T-helper 2 cell treated with Interferon-gamma antibody and Interleukin-4, amounts not matched to agents 5 μg/mL and 100 μg/mL, for 36 hours (primary cell): ENCODE measurements at regions not wholly inside any gene's neighbourhood (a gene's known extent, or its start where the extent isn't known, plus 50 kb on each side); places are given as distances from the start of the nearest gene placed in this dataset.
A peak's percentile ranks its signal among the peaks of the same experiment; 100 is the strongest.
"Not testable (repeated sequence)": the region's sequence is repeated elsewhere in the genome, so short reads cannot be mapped to it uniquely, and the experiment has no call there.

Experiments
- DNase-seq: peaks from one replicate; pipeline ENCODE4 v3.0.0; 2021; ENCODE audit warnings: low spot score
- H3K27ac Mint-ChIP-seq: one replicate; pipeline ENCODE4 v1.8.0; 2021; ENCODE audit warnings: mild to moderate bottlenecking, mixed read lengths
- H3K27me3 Mint-ChIP-seq: one replicate; pipeline ENCODE4 v1.8.0; 2021; ENCODE audit warnings: low read depth, mixed read lengths
- H3K36me3 Mint-ChIP-seq: one replicate; pipeline ENCODE4 v1.8.0; 2021; ENCODE audit warnings: low read depth, mixed read lengths
- H3K4me1 Mint-ChIP-seq: one replicate; pipeline ENCODE4 v1.8.0; 2021; ENCODE audit warnings: low read depth, mixed read lengths
- H3K4me3 Mint-ChIP-seq: one replicate; pipeline ENCODE4 v1.8.0; 2022; ENCODE audit warnings: mild to moderate bottlenecking, moderate library complexity, mixed read lengths
- H3K9me3 Mint-ChIP-seq: one replicate; pipeline ENCODE4 v1.8.0; 2021; ENCODE audit warnings: mixed read lengths

DNA sequence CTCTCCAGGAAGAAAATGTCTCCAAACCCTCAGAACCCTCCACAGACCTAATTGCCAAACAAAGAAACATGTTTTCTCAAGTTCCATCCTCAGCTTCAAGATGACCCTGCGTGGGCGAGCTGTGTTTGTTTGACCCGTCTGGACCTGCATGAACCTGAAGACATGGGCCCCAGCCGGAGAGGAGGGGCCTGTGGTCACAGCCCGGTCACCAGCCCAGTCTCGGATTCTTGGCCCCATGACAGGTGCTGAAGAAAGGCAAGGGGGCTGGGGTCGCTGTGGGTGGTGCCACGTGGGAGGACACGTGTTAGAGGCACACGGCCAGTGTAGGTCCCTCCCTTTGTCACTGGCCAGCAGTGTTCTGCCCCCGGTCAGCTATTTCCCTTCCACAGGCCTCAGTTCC, 118.1 kb upstream of the FOXD4L5 start:
- H3K27me3 Mint-ChIP-seq, H3K27ac Mint-ChIP-seq, DNase-seq, H3K36me3 Mint-ChIP-seq, H3K4me3 Mint-ChIP-seq, H3K4me1 Mint-ChIP-seq: not testable (repeated sequence)
- H3K9me3 Mint-ChIP-seq: peaks cover 33% of the 10 kb centered on the region

GRCh38 chr9:65402206-65402870, 117.3 kb upstream of the FOXD4L5 start:
- not testable (repeated sequence) for H3K27me3 Mint-ChIP-seq, H3K4me1 Mint-ChIP-seq, H3K27ac Mint-ChIP-seq, DNase-seq, H3K4me3 Mint-ChIP-seq, H3K36me3 Mint-ChIP-seq
- peaks cover 31% of the 10 kb centered on the region for H3K9me3 Mint-ChIP-seq

GRCh38 chr9:65401456-65402045, 116.5 kb upstream of the FOXD4L5 start:
- DNase-seq, H3K27me3 Mint-ChIP-seq, H3K4me1 Mint-ChIP-seq, H3K27ac Mint-ChIP-seq, H3K36me3 Mint-ChIP-seq, H3K4me3 Mint-ChIP-seq: not testable (repeated sequence)
- H3K9me3 Mint-ChIP-seq: peaks cover 35% of the 10 kb centered on the region

DNA sequence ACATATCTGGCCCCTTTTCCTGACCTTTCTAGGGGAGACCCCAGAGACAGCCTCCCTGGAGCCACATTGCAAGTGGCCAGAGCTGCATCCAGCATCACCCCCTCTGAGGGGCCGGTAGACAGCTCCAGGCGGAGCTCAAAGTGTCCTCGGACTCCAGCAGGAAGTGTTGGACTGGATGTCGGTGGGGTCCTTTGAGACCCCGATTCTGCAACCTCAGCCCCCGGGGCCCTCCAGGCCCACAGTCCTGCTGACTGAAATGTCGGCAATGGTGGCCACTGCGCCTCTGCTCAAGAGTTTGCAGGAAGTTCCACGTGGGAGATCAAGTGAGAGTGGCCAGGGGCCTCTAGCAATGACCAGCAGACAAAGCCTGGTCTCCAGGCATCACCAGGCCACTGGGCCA, 115.9 kb upstream of the FOXD4L5 start:
- Mint-ChIP-seq H3K4me1 (no peaks in the 10 kb centered on the region), H3K4me3 (no peak overlapping the region), H3K27ac (no peak overlapping the region), H3K36me3 (no peaks in the 10 kb centered on the region), H3K9me3 (peaks cover 37% of the 10 kb centered on the region), H3K27me3 (no peaks in the 10 kb centered on the region)
- no peak for DNase-seq

DNA sequence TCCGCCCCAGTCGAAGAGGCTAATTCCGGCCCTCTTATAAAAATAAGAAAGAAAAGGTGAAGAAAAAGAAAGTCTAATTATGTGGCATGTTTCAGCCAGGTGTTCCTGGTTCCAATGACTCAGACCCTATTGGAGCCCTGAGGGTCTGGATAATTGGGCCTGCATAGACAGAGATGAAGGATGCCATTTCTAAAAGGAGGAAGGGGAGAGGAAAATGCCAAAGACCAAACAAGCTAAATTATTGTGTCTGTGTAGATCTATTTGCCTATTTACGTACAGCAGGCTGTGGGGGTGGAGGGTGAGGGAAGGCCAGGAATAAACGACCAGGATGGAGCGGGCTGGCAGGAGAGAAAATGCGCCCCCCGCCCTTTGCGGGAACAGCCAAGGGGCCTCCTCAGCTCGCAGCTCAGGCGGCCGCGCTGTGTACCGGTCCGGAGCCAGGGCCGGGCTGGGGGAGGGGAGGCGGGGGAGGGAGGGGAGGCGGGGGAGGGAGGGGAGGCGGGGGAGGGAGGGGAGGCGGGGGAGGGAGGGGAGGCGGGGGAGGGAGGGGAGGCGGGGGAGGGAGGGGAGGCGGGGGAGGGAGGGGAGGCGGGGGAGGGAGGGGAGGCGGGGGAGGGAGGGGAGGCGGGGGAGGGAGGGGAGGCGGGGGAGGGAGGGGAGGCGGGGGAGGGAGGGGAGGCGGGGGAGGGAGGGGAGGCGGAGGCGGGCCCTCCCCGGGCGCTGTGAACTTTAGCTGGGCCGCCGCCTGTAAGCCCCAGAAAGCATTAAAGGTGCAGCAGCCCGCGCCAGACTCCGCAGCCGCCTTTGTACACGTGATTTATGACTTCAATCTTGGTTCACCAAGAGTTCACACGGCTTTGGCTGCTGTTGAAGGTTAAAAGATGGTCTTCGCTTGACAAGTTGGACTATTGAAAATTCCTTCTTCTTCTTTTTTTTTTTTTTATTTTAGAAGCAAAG, 113.0 kb upstream of the FOXD4L5 start:
- not testable (repeated sequence) for H3K4me1 Mint-ChIP-seq, H3K36me3 Mint-ChIP-seq, H3K4me3 Mint-ChIP-seq, H3K27me3 Mint-ChIP-seq, DNase-seq, H3K27ac Mint-ChIP-seq
- peaks cover 36% of the 10 kb centered on the region for H3K9me3 Mint-ChIP-seq

DNA sequence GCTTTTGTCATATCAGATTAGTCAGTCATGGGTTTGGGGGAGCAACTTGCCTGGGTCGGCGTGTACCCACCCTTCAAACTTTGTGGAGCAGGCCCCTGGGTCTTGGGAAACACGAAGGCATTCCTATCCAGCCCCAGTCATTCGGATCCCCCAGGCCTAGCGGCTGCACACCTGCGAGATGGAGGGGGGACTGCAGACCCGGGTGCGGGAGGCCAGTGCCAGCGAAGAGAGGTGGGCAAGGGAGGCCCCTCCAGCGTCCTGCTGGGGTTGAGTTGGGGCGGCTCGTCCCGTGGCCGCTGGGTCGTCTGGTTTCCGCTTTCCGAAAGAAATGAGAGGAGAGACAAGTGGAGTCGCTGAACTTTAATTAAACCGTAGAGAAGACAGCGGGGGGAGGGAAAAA, 112.2 kb upstream of the FOXD4L5 start:
- H3K36me3 Mint-ChIP-seq, H3K4me1 Mint-ChIP-seq, H3K27ac Mint-ChIP-seq, DNase-seq, H3K27me3 Mint-ChIP-seq, H3K4me3 Mint-ChIP-seq: not testable (repeated sequence)
- H3K9me3 Mint-ChIP-seq: peaks cover 33% of the 10 kb centered on the region

GRCh38 chr9:65396601-65397000, 111.6 kb upstream of the FOXD4L5 start:
- H3K36me3 Mint-ChIP-seq, H3K27ac Mint-ChIP-seq, H3K4me1 Mint-ChIP-seq, DNase-seq, H3K27me3 Mint-ChIP-seq, H3K4me3 Mint-ChIP-seq: not testable (repeated sequence)
- H3K9me3 Mint-ChIP-seq: peaks cover 33% of the 10 kb centered on the region

DNA sequence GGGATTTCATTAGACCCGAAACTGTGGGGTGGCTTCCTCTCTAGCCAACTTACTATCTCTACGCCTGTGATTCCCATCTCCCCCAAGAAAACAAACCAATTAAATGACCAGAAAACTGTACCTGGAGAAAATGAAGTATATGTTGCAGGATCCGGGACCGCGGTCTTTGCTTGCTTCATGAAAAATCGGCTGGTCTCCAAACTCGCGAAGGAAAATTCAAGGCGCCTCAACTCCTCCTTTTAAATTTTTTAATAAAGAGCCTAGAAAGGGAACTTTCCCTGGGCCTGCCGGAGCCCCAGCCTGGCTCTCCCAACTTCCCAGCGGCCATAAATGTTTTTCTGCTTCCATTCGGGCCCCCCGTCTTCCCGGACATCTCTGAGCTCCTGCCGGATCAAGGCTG, 110.8 kb upstream of the FOXD4L5 start:
- DNase-seq, H3K27ac Mint-ChIP-seq, H3K4me3 Mint-ChIP-seq: not testable (repeated sequence)

DNA sequence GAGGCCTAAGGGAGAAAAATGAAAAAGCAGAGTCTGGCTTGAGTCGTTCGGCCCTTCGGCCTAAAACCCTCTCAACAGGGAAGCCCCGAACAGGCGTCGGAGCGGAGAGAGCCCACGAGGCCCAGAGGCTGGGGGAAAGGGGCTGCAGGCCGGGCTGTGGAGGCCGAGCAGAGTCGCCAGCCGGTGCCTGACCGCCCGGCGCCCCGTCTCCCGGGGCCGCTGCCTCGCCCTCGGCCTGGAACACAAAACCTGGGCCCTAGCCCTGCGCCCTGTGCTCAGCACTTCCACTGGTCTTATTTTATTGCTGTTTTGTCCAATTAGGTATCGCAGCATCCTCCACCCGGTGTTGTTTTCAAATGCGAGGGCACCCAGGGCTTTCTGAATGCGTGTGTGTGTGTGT, 110.1 kb upstream of the FOXD4L5 start:
- H3K27me3 Mint-ChIP-seq, H3K4me3 Mint-ChIP-seq, H3K27ac Mint-ChIP-seq, DNase-seq, H3K36me3 Mint-ChIP-seq, H3K4me1 Mint-ChIP-seq: not testable (repeated sequence)
- H3K9me3 Mint-ChIP-seq: peaks cover 32% of the 10 kb centered on the region

More for the DNA sequence above, 110.8 kb upstream of the FOXD4L5 start:
- not testable (repeated sequence) for H3K27me3 Mint-ChIP-seq, H3K36me3 Mint-ChIP-seq, H3K4me1 Mint-ChIP-seq
- peaks cover 37% of the 10 kb centered on the region for H3K9me3 Mint-ChIP-seq

DNA sequence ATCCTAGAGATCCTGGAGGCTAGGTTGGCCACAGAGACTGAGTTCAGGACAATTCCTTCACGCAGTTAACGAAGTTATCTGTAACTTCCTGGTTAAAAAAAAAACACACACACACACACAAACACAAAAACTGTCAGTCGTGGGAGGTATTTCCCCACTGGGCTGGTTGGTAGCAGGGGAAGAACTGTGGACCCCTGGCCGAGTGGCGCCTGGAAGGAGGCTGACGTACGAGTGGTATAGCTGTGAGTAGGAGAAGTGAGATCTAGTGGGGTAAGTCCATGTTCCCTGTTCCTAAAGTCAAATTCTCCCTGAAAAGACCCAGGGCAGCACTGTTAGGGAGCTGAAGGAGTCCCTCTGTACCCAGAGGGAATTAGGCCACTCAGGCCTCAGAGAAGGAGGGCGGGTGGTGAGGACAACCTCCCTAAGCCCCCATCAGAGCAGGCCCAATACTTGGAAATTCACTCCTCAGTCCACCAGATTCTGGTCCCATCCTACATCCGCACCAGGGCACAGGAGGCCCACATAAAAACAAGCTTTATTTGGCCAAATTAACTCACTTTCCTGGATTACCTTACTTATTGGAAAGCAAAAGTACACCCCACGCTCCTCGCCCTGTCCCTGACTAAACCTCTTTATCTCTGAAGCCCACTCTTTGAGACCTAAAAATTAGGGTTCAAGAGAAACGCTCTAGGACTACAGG, 108.3 kb upstream of the FOXD4L5 start:
- not testable (repeated sequence) for H3K27ac Mint-ChIP-seq, H3K27me3 Mint-ChIP-seq, H3K36me3 Mint-ChIP-seq, H3K4me1 Mint-ChIP-seq, DNase-seq, H3K4me3 Mint-ChIP-seq
- peaks cover 27% of the 10 kb centered on the region for H3K9me3 Mint-ChIP-seq

- peaks cover 25% of the 10 kb centered on the region for H3K9me3 Mint-ChIP-seq
- H3K36me3 Mint-ChIP-seq, H3K4me1 Mint-ChIP-seq, H3K4me3 Mint-ChIP-seq, DNase-seq, H3K27ac Mint-ChIP-seq, H3K27me3 Mint-ChIP-seq: not testable (repeated sequence)
Measured at GRCh38 chr9:65392611-65393010, 107.6 kb upstream of the FOXD4L5 start.

GRCh38 chr9:65389710-65390109, 104.7 kb upstream of the FOXD4L5 start:
- H3K27me3 Mint-ChIP-seq, H3K4me1 Mint-ChIP-seq, H3K27ac Mint-ChIP-seq, H3K4me3 Mint-ChIP-seq, H3K36me3 Mint-ChIP-seq, DNase-seq: not testable (repeated sequence)
- peaks cover 17% of the 10 kb centered on the region for H3K9me3 Mint-ChIP-seq

- H3K36me3 Mint-ChIP-seq, H3K4me3 Mint-ChIP-seq, H3K27me3 Mint-ChIP-seq, DNase-seq, H3K27ac Mint-ChIP-seq, H3K4me1 Mint-ChIP-seq: not testable (repeated sequence)
- peaks cover 18% of the 10 kb centered on the region for H3K9me3 Mint-ChIP-seq
Measured at GRCh38 chr9:65389216-65389615, 104.2 kb upstream of the FOXD4L5 start.

DNA sequence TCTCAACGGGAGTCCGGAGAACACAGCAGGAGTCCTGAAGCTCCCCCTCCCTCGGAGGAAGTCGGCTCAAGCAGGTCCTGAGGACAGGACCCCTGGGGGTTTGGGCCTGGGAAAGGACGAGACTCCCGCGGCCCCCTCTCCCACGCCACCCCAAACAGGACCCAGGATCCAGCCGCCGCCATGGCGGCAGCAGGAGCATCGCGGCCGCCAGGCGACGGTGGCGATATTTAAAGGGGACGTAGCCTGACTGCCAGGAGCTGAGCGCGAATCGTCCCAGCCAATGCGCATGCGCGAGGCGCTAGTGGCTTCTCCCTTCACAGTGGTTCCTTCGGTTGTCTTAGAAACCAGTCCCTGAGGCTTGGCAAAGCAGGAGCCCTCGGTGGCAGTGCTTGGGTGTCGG, 101.7 kb upstream of the FOXD4L5 start:
- peak overlapping the region; percentile 38 for H3K4me3 Mint-ChIP-seq
- H3K27me3 Mint-ChIP-seq, H3K36me3 Mint-ChIP-seq, H3K4me1 Mint-ChIP-seq, H3K27ac Mint-ChIP-seq: not testable (repeated sequence)
- DNase-seq: peak; percentile 64
- H3K9me3 Mint-ChIP-seq: peaks cover 23% of the 10 kb centered on the region
